Liver (tissue), 3 donors: ENCODE measurements at regions not wholly inside any gene's neighbourhood (a gene's known extent, or its start where the extent isn't known, plus 50 kb on each side); places are given as distances from the start of the nearest gene placed in this dataset.

ENCODE experiments used
- EGR1 ChIP-seq, 2 donors: IDR thresholded peaks; 2 replicates each; pipeline ENCODE4 v1.6.1; 2016 to 2018; ENCODE audit warnings: antibody characterized with exemption in 2 of 2, low read depth in 2 of 2
- GABPA ChIP-seq, 2 donors: IDR thresholded peaks in 1 of 2; conservative IDR thresholded peaks in 1 of 2; 2 replicates each; pipeline ENCODE4 v1.6.1; 2016; ENCODE audit warnings: antibody characterized with exemption in 2 of 2, mild to moderate bottlenecking in 1 of 2, moderate library complexity in 1 of 2
- HNF4A ChIP-seq, 2 donors: conservative IDR thresholded peaks; 2 replicates each; pipeline ENCODE4 v1.6.1; 2016; ENCODE audit warnings: antibody characterized with exemption in 2 of 2, mild to moderate bottlenecking in 2 of 2
- REST ChIP-seq: IDR thresholded peaks from 2 replicates; pipeline ENCODE4 v1.6.1; 2016; ENCODE audit warnings: antibody characterized with exemption, mild to moderate bottlenecking
- YY1 ChIP-seq: IDR thresholded peaks from 2 replicates; pipeline ENCODE4 v1.6.1; 2016; ENCODE audit warnings: antibody characterized with exemption, mild to moderate bottlenecking
- TF ChIP-seq, protein P1 (sequence below): fragments of 150-350 bp; IDR thresholded peaks from 2 replicates; pipeline ENCODE4 v1.5.1; 2017; ENCODE audit warnings: improper control_type of control experiment, low read depth, low read length; ENCODE audit not compliant: missing input control
- donor health status: healthy.
- donor health status: healthy.

DNA sequence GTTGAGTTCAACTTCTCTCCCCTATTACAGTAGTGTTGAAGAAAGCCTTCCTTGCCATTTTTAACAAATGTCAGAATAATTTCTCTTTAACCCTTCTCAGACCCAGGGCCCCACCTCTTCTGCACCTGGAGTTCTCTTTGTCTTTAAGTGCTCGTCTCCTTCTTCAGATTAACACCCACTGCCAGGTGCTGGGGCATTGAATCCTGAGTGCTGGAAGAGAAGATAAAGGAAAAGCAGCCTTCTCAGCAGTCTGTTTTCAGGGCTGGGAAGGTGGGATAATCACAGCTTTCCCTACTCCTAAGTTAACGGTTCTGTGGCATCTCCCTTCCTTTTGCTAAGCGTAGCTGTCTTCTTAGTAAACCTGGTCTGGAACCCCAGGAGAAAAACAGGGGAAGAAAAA, 114.6 kb upstream of the TAB2 start:
- TF ChIP-seq, protein P1, sequence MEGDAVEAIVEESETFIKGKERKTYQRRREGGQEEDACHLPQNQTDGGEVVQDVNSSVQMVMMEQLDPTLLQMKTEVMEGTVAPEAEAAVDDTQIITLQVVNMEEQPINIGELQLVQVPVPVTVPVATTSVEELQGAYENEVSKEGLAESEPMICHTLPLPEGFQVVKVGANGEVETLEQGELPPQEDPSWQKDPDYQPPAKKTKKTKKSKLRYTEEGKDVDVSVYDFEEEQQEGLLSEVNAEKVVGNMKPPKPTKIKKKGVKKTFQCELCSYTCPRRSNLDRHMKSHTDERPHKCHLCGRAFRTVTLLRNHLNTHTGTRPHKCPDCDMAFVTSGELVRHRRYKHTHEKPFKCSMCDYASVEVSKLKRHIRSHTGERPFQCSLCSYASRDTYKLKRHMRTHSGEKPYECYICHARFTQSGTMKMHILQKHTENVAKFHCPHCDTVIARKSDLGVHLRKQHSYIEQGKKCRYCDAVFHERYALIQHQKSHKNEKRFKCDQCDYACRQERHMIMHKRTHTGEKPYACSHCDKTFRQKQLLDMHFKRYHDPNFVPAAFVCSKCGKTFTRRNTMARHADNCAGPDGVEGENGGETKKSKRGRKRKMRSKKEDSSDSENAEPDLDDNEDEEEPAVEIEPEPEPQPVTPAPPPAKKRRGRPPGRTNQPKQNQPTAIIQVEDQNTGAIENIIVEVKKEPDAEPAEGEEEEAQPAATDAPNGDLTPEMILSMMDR = no peak
- no peak for TF ChIP-seq HNF4A (conservative IDR thresholded peaks at IDR 0.05)
- TF ChIP-seq REST = no peak
- no peak for TF ChIP-seq GABPA (IDR thresholded peaks at IDR 0.05 in 1 of 2, conservative IDR thresholded peaks at IDR 0.05 in 1 of 2)
- TF ChIP-seq YY1 = no peak
- TF ChIP-seq EGR1 (IDR thresholded peaks at IDR 0.05; ENCODE audit: low read depth in 2 of 2) = no peak
